Bone marrow (tissue), 2 donors: ENCODE measurements at regions not wholly inside any gene's neighbourhood (a gene's known extent, or its start where the extent isn't known, plus 50 kb on each side); places are given as distances from the start of the nearest gene placed in this dataset.

ENCODE experiments used
- DNase-seq, 2 donors: peaks; one replicate each; lab custom pipeline; 2025; lab: John Stamatoyannopoulos, UW

- DNase-seq = no peak
These were observed 279.5 kb upstream of the DKK2 start for GRCh38 chr4:107315584-107315983.

GRCh38 chr4:107314156-107314555 lies 278.0 kb upstream of the DKK2 start:
- DNase-seq = no peak

- no peak for DNase-seq
These were observed 276.3 kb upstream of the DKK2 start for GRCh38 chr4:107312366-107312765.

DNA sequence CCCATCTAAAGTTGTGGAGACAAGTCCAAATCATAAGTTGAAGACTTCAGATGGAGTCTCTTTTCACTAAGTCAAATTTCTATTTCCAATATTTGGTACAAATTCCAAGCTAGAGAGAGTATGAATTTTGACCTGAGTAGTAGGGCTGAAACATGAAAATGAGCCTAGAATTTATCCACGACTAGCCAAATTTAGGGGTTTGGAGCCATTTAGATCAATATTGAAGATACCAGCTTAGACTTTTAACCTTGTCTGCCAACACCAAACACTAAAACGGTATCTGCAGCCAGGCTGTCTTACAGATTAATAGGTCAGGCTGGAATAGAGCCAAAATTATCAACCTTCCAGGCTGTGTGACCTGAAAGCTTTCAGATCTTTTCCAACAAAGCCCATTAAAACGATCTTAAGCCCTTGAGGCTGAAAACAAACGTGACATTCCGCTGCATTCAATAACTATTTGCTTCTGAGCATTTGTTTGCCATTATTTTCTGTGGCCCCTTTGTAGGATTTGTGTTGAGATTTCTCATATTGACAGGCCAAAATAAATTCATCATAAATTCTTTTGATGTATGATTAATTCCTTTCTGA lies 268.7 kb upstream of the DKK2 start:
- DNase-seq = no peak

GRCh38 chr4:107299646-107300045 lies 263.5 kb upstream of the DKK2 start:
- no peak for DNase-seq

GRCh38 chr4:107292979-107293378 lies 256.9 kb upstream of the DKK2 start:
- DNase-seq = no peak

GRCh38 chr4:107283587-107284559 lies 247.8 kb upstream of the DKK2 start:
- no peak for DNase-seq

DNA sequence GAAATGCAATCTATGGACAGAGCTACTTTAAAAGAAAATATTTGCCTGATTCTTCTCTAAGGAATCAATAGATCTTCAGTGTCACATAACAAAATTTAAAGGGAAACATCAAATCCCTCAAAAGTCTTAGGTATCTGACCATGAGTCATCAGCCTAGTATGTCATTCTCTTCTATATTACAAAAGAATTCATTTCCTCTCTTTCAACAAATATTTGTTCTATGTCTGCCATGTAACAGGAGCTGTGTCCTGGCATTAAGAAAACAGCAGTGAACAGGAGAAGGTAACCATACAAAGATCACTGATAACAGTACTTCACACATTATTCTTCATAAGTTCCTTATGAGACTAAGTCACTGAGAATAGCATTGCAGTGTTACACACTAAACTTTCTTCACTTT lies 243.6 kb upstream of the DKK2 start:
- no peak for DNase-seq

- no peak for DNase-seq
These were observed 242.8 kb upstream of the DKK2 start for GRCh38 chr4:107278791-107279483.

DNA sequence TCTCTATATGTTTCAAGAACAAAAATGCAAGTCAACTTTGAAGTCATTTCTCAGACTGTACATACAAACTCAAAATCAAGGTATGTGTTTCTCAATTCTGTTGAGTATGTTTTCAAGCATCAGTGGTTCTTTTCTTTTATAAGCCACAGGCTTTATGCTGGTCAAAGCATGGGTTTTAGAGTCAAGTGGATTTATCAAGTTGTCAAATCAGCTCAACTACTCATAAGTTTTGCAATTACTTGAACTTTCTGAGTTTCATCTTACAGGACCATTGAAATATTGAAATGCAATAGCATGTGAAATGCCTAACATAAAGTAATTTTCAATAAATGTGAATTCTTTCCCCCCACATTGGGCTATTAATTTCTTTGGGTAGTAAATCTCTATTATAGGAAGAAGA lies 239.9 kb upstream of the DKK2 start:
- no peak for DNase-seq

DNA sequence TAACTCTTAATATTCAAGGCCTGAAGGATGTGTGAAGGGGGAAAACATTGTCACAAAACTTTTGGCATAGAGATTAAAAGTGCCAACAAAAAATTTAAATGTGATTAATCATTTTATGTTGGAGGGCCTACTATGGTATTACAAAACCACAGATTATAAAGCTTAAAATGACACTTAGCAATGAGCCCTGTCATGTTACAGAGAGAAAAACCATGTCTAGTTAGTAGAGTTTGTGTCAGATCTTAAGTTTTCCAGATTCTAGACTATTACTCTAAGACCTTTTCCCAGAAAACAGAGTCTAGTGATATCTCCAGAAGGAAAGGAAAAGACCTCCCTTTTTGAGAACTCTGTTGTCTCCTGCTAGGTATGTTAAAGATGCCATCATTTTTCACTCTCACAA lies 239.1 kb upstream of the DKK2 start:
- DNase-seq = no peak

DNA sequence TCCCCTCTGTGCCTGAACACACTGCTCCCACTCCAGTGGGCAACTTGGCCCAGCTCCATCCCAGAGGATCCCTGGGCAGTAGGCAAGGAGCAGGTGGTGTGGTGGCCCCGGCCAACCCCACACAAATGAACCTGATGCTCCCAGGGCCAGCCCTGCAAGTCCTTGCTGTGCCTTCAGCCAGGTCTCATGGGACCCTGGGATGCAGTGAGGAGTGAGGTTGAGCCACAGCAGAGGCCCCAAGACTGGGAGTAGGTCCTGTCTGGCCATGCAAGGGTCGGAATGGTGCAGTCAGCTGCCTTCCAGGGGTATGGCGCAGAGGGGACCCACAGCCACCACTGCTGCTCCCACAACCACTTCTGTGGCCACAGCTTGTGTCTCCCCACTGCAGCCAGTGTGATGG lies 234.5 kb upstream of the DKK2 start:
- no peak for DNase-seq

- no peak for DNase-seq
These were observed 233.1 kb upstream of the DKK2 start for GRCh38 chr4:107269175-107269574.

GRCh38 chr4:107265859-107266258 lies 229.7 kb upstream of the DKK2 start:
- no peak for DNase-seq

DNA sequence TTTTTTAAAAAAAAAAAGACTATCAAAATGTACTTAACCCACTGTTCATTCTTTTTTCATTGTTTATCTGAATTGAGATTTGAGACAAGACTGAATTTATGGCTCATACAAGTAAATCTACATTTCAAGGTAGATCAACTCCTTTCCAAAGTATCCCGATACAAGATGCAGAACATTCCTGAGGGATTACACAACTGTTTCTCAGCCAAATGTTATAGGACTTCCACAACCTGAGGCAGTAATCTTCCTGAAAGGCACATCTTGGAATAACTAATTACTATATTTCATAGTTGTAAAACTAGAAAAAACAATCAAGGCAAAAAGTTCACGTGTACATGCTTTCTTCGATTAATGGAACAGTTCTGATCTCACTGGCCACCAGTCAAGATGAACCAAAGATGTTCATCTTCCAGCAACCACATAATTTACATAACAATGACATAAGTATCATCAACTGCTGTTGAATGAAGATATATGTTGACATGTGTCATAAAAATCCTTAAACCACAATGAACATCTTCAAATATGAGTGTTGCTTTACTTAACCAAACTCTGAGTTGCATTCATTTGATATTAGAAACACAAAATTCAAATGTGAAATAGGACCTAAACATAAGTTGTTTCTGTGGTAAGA lies 225.2 kb upstream of the DKK2 start:
- DNase-seq = no peak

GRCh38 chr4:107258359-107258758 lies 222.2 kb upstream of the DKK2 start:
- no peak for DNase-seq

DNA sequence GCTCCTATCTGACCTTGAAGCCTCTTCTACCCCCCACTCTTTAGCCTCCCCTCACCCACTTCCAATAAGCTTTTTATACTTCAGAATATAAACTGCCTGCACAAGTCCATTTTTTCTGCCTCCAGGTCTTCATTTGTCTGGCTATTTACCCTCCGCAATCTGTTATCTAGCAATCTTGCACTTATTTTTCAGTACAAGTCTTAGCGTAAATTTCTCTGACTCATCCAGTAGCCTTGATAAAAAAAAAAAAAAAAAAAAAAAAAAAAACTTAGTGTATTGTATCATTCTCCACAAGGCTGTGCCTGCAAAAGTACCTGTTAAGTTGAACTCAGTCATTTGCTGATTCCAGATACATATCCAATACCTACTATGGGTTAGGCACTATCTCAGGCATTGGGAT lies 219.5 kb upstream of the DKK2 start:
- DNase-seq = no peak

DNA sequence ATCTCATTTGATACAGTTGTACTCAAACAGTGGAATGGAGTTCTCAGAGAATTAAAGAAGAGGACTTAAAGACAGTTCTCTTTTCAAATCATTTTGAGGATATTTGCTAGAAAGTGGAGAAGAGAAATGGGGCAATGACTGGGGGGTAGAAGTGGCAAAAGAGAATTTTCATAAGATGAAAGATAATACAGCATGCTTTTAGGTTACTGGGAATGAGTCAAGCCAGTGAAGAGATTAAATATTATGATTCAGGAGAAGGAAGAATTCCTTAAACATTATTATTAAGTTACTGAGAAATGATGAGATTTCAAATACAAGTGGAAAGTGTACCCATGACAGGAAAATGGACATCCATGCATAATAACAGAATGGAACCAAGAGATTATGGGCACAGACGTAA lies 219.0 kb upstream of the DKK2 start:
- no peak for DNase-seq

DNA sequence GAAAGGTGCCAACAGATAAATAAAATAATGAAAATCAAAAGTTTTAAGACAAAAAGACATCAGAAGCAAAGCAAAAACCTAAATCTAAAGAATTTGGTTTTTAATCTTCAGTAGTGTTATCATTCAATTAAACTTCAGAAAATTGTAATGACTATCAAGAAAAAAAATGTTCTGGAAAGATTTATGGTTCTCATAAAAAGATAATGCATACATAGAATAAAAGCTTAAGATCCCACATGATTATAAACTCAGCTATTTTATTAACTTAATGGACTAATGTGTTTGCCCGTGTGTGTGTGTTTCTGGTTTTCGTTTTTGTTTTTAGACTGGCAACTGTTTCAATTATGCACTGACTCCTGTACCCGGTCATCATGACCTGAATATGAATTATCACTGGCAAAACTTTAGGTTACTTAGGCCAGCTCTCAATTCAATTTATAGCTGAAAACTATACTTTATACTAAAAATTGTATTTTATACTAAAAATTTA lies 217.5 kb upstream of the DKK2 start:
- no peak for DNase-seq

DNA sequence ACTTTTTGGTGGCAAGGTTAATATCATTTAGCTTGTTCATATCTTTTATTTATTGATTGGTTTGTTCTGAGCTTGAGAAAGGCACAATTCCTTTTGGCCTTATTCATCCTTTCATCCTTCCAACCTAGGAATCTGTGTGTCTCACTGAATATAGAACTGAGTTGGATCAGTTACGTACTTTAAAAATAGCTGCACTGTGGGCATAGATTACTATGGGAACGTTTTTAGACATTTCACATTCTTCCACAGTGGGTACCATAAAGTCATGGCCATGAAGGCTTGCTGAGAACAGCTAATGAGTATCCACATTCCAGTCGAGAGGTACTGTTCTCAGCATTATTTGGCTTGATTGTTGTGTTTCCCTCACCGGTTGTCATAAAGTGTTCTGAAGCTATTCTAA lies 217.0 kb upstream of the DKK2 start:
- DNase-seq = no peak

- no peak for DNase-seq
These were observed 216.5 kb upstream of the DKK2 start for GRCh38 chr4:107252571-107252970.

- DNase-seq = no peak
These were observed 212.5 kb upstream of the DKK2 start for GRCh38 chr4:107248571-107248970.
